GM18505 (cell line): ENCODE measurements at regions not wholly inside any gene's neighbourhood (a gene's known extent, or its start where the extent isn't known, plus 50 kb on each side); places are given as distances from the start of the nearest gene placed in this dataset.

Source experiments
- ATAC-seq: cut with Tn5 transposase; IDR thresholded peaks from one replicate; pipeline ENCODE4 v1.9.1; 2021; ENCODE audit not compliant: unreplicated experiment
- POLR2A ChIP-seq: IDR thresholded peaks from 4 replicates; pipeline ENCODE4 v1.6.1; 2011; ENCODE audit warnings: borderline replicate concordance; ENCODE audit not compliant: insufficient read depth, insufficient read length; ENCODE audit errors: extremely low read depth

DNA sequence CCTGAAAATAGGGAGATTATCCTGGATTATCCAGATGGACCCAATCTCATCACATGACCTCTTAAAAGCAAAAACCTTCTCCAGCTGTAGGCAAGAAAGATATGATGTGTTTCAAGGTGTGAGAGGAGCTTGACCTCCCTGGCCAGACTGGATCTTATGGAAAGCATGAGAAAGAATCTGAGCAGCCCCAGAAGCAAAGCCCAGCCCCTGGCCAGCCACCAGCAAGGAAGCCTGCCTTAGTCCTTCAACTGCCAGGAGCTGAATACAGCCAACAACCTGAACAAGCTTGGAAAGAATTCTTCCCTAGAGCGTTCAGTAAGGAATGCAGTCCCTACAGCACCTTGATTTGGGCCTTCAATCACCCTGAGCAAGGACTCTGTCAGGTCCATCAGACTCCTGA lies 375.0 kb upstream of the CHRM3 start:
- no peak for TF ChIP-seq POLR2A
- no peak for ATAC-seq

DNA sequence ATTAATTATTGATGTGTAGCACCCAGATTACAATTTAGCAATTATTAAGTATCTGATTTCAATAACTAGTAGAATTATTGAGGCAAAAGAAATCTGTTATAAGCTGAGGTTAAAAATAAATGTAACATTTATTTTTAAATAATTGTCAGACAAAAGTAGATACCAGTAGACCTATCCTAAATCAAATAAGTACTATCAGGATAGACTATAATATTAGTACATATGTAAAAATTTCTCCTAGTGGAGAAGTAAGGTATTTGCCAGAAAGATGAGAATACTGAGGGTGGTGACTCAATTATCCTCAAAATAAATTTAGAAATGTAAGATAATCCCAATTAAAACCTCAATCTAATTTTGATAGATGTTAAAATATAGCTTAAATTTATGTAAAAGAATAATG lies 377.8 kb upstream of the CHRM3 start:
- no peak for ATAC-seq
- no peak for TF ChIP-seq POLR2A

DNA sequence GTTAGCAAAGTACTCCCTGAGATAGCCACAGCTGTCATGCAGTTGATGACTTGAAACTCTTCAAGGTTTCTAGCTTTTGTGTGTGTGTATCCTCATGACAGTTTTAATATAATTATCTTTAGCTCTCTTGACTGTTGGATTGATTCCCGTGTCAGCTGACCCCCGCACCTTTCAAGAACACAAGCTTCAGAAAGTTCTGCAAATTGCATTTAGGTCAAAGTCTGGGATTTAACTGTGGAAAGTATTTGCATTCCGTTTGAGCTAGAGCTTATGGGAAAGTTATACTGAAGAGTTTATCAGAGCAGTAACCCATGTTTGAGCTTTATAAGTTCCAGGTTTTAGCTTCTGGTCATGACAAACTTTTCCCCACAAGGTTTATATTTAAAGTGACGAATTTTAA lies 380.1 kb upstream of the CHRM3 start:
- no peak for TF ChIP-seq POLR2A
- ATAC-seq, result no peak

DNA sequence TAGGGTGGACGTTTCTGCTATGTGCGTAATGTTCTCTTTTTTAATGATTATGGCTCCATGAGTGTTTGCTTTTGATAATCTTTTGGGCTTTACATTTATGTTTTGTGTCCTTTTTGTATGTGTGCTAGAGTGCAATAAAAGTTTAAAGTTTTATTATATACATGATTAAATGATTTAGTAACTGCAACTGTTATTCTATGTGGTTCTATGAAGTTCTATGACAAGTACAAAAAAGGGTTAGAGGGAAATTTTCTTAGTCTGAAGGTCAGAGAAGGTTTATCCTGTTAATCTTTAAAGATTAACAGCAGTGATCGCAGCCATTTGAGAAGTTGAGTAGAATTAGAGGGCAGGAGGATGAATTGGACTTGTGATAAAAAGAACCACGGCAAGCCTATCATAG lies 386.4 kb upstream of the CHRM3 start:
- ATAC-seq, result no peak
- TF ChIP-seq POLR2A, result no peak

- no peak for TF ChIP-seq POLR2A
- ATAC-seq, result no peak
Measured at GRCh38 chr1:238998577-238998976, 387.8 kb upstream of the CHRM3 start.

GRCh38 chr1:238991765-238992495 lies 394.4 kb upstream of the CHRM3 start:
- no peak for ATAC-seq
- TF ChIP-seq POLR2A, result no peak

DNA sequence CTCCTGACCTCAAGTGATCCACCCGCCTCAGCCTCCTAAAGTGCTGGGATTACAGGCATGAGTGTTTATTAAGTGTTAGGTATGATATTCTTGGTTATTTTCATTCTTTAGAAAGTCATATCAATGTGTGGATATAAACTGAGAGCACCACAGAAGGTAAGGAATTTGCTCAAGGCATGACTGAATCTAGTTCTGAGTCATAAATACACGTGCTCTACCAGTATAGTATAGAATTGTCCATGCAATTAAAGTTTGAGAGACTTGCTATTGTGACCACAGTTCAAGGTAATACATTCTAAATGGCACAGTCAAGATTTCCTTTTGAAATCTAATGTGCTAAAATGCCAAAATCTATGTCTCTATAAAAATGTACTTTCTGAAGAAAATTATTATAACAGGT lies 401.1 kb upstream of the CHRM3 start:
- TF ChIP-seq POLR2A, result no peak
- no peak for ATAC-seq

- no peak for TF ChIP-seq POLR2A
- no peak for ATAC-seq
Measured at GRCh38 chr1:238982736-238983135, 403.6 kb upstream of the CHRM3 start.

- ATAC-seq, result no peak
- no peak for TF ChIP-seq POLR2A
Measured at GRCh38 chr1:238981317-238981933, 404.9 kb upstream of the CHRM3 start.

- ATAC-seq, result no peak
- no peak for TF ChIP-seq POLR2A
Measured at GRCh38 chr1:238980053-238980452, 406.3 kb upstream of the CHRM3 start.

- TF ChIP-seq POLR2A, result no peak
- no peak for ATAC-seq
Measured at GRCh38 chr1:238964631-238965030, 421.7 kb upstream of the CHRM3 start.

DNA sequence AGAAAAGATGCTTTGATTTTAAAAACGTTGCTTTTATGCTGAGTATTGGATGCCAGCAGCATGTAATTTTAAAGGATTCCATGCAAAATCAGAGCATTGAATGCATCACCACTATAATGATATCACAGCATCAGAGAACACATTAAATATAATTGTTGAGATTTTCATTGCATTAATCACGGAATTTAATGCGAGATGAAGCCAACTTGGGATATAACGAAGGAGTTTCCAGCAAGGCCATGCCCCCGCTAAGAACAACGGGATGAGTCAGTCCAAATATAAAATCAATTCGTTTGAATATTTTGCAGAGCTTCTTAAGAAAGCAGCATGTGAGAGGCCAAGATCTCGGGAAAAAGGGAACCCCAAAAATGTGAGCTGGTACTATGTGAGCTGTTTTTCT lies 423.4 kb upstream of the CHRM3 start:
- ATAC-seq, result no peak

DNA sequence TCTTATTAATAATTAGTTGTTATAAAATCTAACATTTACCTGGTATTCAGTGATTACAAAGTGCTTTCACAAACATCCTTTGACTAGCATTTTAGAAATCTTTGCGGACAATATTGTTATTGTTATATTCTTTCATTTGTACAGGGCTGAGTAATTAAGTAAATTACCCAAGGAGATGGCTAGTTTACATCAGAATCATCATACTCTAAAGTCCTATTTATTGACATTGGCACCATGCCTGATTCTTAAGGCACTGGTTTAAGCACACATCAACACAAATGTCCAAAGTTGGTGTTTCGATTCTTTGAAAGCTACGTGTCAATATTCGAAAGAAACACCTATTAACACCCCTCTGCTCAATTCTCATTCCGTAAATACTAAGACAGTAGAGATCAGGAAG lies 424.6 kb upstream of the CHRM3 start:
- no peak for TF ChIP-seq POLR2A
- ATAC-seq, result no peak

More for the DNA sequence above, 423.4 kb upstream of the CHRM3 start:
- TF ChIP-seq POLR2A, result no peak

DNA sequence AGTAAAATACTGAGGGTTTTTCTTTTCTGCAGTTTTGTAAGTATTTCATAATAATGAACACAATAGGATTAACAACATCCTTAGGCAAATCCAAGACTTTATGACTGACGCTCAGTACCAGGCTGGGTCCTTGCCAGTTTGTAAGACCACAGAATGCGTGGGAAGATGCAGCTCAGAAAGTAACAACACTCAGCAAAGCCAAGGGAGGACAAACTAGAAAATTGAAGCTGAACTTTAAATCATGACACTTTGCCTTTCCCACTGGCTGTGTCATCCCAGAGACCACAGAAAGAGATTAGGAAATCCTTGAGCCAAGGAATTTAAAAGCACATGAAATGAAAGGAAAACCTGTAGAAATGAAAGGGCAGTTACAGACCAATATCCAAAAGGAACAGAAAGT lies 426.3 kb upstream of the CHRM3 start:
- TF ChIP-seq POLR2A, result no peak
- ATAC-seq, result no peak
